HCT116 (cell line): ENCODE measurements at regions not wholly inside any gene's neighbourhood (a gene's known extent, or its start where the extent isn't known, plus 50 kb on each side); places are given as distances from the start of the nearest gene placed in this dataset.

Experiments
- ATAC-seq: fragments of 200-7000 bp; cut with Tn5 transposase; 2 replicates; pipeline ENCODE4 v1.9.1; 2020; ENCODE audit warnings: mild to moderate bottlenecking, moderate library complexity
- BruUV-seq: library from RNA; stranded (reverse); fragments of 400-500 nt; replicated peaks from 2 replicates; lab custom pipeline; 2021; lab: Mats Ljungman, UMichigan
- CTCF ChIA-PET: fragments of 300-600 bp; sonication (Branson Sonifier 250); formaldehyde crosslinking; loops from one replicate; lab custom pipeline; 2021; ENCODE audit warnings: antibody characterized with exemption; lab: Charles Lee
- POLR2A ChIA-PET: fragments of 300-600, 350-600 bp; sonication (Branson Sonifier 250); formaldehyde crosslinking; loops from one replicate; lab custom pipeline; 2021; ENCODE audit warnings: antibody characterized with exemption; lab: Charles Lee
- RAD21 ChIA-PET, 2 experiments: fragments of 300-600 bp; sonication (Branson Sonifier 250); formaldehyde crosslinking; loops; one replicate each; lab custom pipeline; 2023; ENCODE audit warnings: low total read pairs in 2 of 2; ENCODE audit not compliant: uncharacterized antibody in 2 of 2, unreplicated experiment in 2 of 2, low non-redundant PET in 1 of 2; lab: Charles Lee
- DNase-seq: peaks from one replicate; pipeline ENCODE4 v3.0.0-alpha.2; 2010; ENCODE audit warnings: low read depth, low spot score
- H2AFZ ChIP-seq: fragments of 200-600 bp; shearing (Covaris generic), sonication (generic); 2 replicates; pipeline ENCODE4 v1.6.1; 2017; ENCODE audit warnings: low read depth, mixed run types, mixed read lengths, antibody characterized with exemption, low read length; ENCODE audit not compliant: poor library complexity, severe bottlenecking
- H3K27ac ChIP-seq: 2 replicates; pipeline ENCODE4 v1.5.1; 2012; ENCODE audit warnings: low read depth, low read length
- H3K27me3 ChIP-seq: fragments of 200-600 bp; sonication (generic); 2 replicates; pipeline ENCODE4 v1.6.1; 2016; ENCODE audit warnings: mixed run types, low read length, mixed read lengths; ENCODE audit not compliant: insufficient read depth
- H3K36me3 ChIP-seq, 2 experiments: fragments of 200-500 bp in 1 of 2; fragments of 200-600 bp in 1 of 2; sonication (Bioruptor generic) in 1 of 2; sonication (generic) in 1 of 2; 2 replicates each; pipeline versions ENCODE4 v1.5.1 to v1.6.1; 2014 to 2016; ENCODE audit warnings: low read length in 2 of 2, inconsistent platforms in 1 of 2, mixed read lengths in 1 of 2, mixed run types in 1 of 2; ENCODE audit not compliant: insufficient read depth in 2 of 2, control insufficient read depth in 1 of 2
- H3K4me1 ChIP-seq, 2 experiments: fragments of 200-600 bp in 1 of 2; sonication (generic) in 1 of 2; 2 replicates each; pipeline versions ENCODE4 v1.5.1 to v1.6.1; 2012 to 2017; ENCODE audit warnings: low read length in 2 of 2, inconsistent platforms in 1 of 2, mild to moderate bottlenecking in 1 of 2, mixed read lengths in 1 of 2, mixed run types in 1 of 2, moderate library complexity in 1 of 2; ENCODE audit not compliant: insufficient read depth in 2 of 2, control insufficient read depth in 1 of 2
- H3K4me2 ChIP-seq: fragments of 200-600 bp; sonication (generic); 2 replicates; pipeline ENCODE4 v1.6.1; 2017; ENCODE audit warnings: mixed run types, low read length, mixed read lengths
- H3K4me3 ChIP-seq, 2 experiments: fragments of 200-600 bp in 1 of 2; sonication (generic) in 1 of 2; replicated peaks in 1 of 2; 2 replicates each; pipeline ENCODE4 v1.5.1; 2011 to 2016; ENCODE audit warnings: low read length in 2 of 2, control low read depth in 1 of 2, low read depth in 1 of 2, mild to moderate bottlenecking in 1 of 2, mixed read lengths in 1 of 2, mixed run types in 1 of 2
- H3K79me2 ChIP-seq: fragments of 200-600 bp; sonication (generic); 2 replicates; pipeline ENCODE4 v1.6.1; 2017; ENCODE audit warnings: mild to moderate bottlenecking, mixed run types, low read length, moderate library complexity, mixed read lengths; ENCODE audit not compliant: insufficient read depth
- H3K9ac ChIP-seq: fragments of 200-600 bp; sonication (generic); 2 replicates; pipeline ENCODE4 v1.6.1; 2016; ENCODE audit warnings: low read length, mixed read lengths
- H3K9me2 ChIP-seq: fragments of 200-600 bp; sonication (generic), shearing (Covaris generic); 2 replicates; pipeline ENCODE4 v1.6.1; 2017; ENCODE audit warnings: mixed run types, mild to moderate bottlenecking, moderate library complexity; ENCODE audit not compliant: insufficient read depth
- H3K9me3 ChIP-seq, 2 experiments: fragments of 200-500 bp in 1 of 2; fragments of 200-600 bp in 1 of 2; sonication (Bioruptor generic) in 1 of 2; sonication (generic) in 1 of 2; 2 replicates each; pipeline ENCODE4 v1.6.1; 2014 to 2017; ENCODE audit warnings: low read length in 2 of 2, mixed read lengths in 2 of 2, inconsistent platforms in 1 of 2, low read depth in 1 of 2, mild to moderate bottlenecking in 1 of 2, mixed run types in 1 of 2, moderate library complexity in 1 of 2; ENCODE audit not compliant: control insufficient read depth in 1 of 2, insufficient read depth in 1 of 2
- H4K20me1 ChIP-seq: fragments of 200-600 bp; sonication (generic), shearing (Covaris generic); 2 replicates; pipeline ENCODE4 v1.6.1; 2017; ENCODE audit warnings: mixed run types, mild to moderate bottlenecking, moderate library complexity; ENCODE audit not compliant: insufficient read depth
- ATF3 ChIP-seq: IDR thresholded peaks from 2 replicates; pipeline ENCODE4 v1.6.1; 2012
- CBX3 ChIP-seq: IDR thresholded peaks from 2 replicates; pipeline ENCODE4 v1.6.1; 2012; ENCODE audit warnings: low read depth
- CEBPB ChIP-seq: IDR thresholded peaks from 2 replicates; pipeline ENCODE4 v1.6.1; 2012; ENCODE audit warnings: low read depth
- CTCF ChIP-seq, 3 experiments: fragments of 200-600 bp in 1 of 3; sonication (generic) in 1 of 3; IDR thresholded peaks in 2 of 3; conservative IDR thresholded peaks in 1 of 3; 2 replicates each; pipeline ENCODE4 v1.5.1; 2012 to 2017; ENCODE audit warnings: low read depth in 2 of 3, low read length in 2 of 3, antibody characterized with exemption in 1 of 3, borderline replicate concordance in 1 of 3, control low read depth in 1 of 3, mild to moderate bottlenecking in 1 of 3, mixed read lengths in 1 of 3, mixed run types in 1 of 3, moderate library complexity in 1 of 3; ENCODE audit not compliant: insufficient read depth in 1 of 3
- EGR1 ChIP-seq: IDR thresholded peaks from 2 replicates; pipeline ENCODE4 v1.6.1; 2012; ENCODE audit warnings: low read depth
- ELF1 ChIP-seq: IDR thresholded peaks from 2 replicates; pipeline ENCODE4 v1.6.1; 2012; ENCODE audit warnings: low read depth, borderline replicate concordance
- EZH2 ChIP-seq: fragments of 200-600 bp; sonication (generic); IDR thresholded peaks from 2 replicates; pipeline ENCODE4 v1.6.1; 2017; ENCODE audit warnings: antibody characterized with exemption, mixed run types
- EZH2phosphoT487 ChIP-seq: fragments of 200-600 bp; IDR thresholded peaks from 2 replicates; pipeline ENCODE4 v1.6.1; 2018; ENCODE audit warnings: antibody characterized with exemption, borderline replicate concordance
- FOSL1 ChIP-seq: IDR thresholded peaks from 2 replicates; pipeline ENCODE4 v1.6.1; 2012; ENCODE audit warnings: low read depth
- JUND ChIP-seq: IDR thresholded peaks from 2 replicates; pipeline ENCODE4 v1.6.1; 2012
- POLR2AphosphoS5 ChIP-seq: IDR thresholded peaks from 2 replicates; pipeline ENCODE4 v1.6.1; 2011; ENCODE audit warnings: mild to moderate bottlenecking, low read depth, low read length, moderate library complexity
- SIN3A ChIP-seq: IDR thresholded peaks from 2 replicates; pipeline ENCODE4 v1.6.1; 2012; ENCODE audit warnings: low read depth
- SP1 ChIP-seq: IDR thresholded peaks from 2 replicates; pipeline ENCODE4 v1.6.1; 2012; ENCODE audit warnings: low read depth
- ZFX ChIP-seq: fragments of 450-650 bp; IDR thresholded peaks from 2 replicates; pipeline ENCODE4 v1.6.1; 2017
- intact Hi-C: fragments of 100-400 bp; cut with micrococcal nuclease; formaldehyde crosslinking; loops from 2 replicates; pipeline ENCODE4 v1.10.0; 2022

- no TSS peak for BruUV-seq
- Histone ChIP-seq H3K9me3 (no peaks in the 10 kb centered on the region), H3K4me2 (no peak overlapping the region), H3K4me3 (no peak overlapping the region), H3K36me3 (no peaks in the 10 kb centered on the region), H3K4me1 (no peaks in the 10 kb centered on the region), H3K9ac (no peak overlapping the region), H3K27me3 (no peaks in the 10 kb centered on the region; the same call in none of the 2 replicates), H4K20me1 (no peaks in the 10 kb centered on the region), H3K27ac (no peak overlapping the region), H3K9me2 (no peaks in the 10 kb centered on the region), H3K79me2 (no peaks in the 10 kb centered on the region), H2AFZ (no peak overlapping the region)
- CTCF ChIA-PET: no interaction called here
- no peak for DNase-seq
- no peak for ATAC-seq
- TF ChIP-seq SIN3A (no peak), ELF1 (no peak), JUND (no peak), POLR2AphosphoS5 (no peak), CBX3 (no peak), FOSL1 (no peak), CEBPB (no peak), EZH2phosphoT487 (no peak), ATF3 (no peak), SP1 (no peak), EZH2 (no peak), CTCF (IDR thresholded peaks at IDR 0.05 in 2 of 3, conservative IDR thresholded peaks at IDR 0.05 in 1 of 3; ENCODE audit: borderline replicate concordance in 1 of 3, insufficient read depth in 1 of 3, low read depth in 2 of 3, low read length in 2 of 3) (no peak), ZFX (no peak), EGR1 (no peak)
- intact Hi-C loops: loop anchor here (5.0 kb wide), 1 partner anchor 507 kb away; no protein-coding TSS in a partner anchor
- POLR2A ChIA-PET: no interaction called here
- RAD21 ChIA-PET: no interaction called here
Measured at GRCh38 chr12:107309020-107309419, 215.7 kb upstream of the CRY1 start.
